Epidermal melanocyte (primary cell): ENCODE measurements at regions not wholly inside any gene's neighbourhood (a gene's known extent, or its start where the extent isn't known, plus 50 kb on each side); places are given as distances from the start of the nearest gene placed in this dataset.

ENCODE experiments used
- DNase-seq: peaks from one replicate; pipeline ENCODE4 v3.0.0; 2011; ENCODE audit warnings: low spot score; ENCODE audit not compliant: insufficient read length

DNA sequence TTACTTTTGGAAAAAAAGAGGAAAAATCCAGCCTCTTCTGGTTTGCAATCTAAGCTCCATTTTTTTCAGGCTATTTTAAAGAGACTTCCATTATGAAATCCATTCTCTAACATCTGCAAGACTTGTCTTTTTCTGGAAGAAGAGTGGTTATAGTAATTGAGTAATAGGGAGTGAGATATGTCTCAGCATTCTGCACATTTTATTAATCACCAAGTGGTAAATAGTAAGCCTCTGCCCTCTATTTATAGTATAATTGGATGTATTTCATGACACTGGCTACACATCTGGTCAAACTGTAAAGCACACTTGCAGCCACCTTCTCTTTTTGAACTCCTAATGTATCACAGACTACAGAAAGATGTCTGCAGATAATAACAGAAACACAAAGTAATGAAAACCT, 391.1 kb downstream of the ETS1 start:
- no peak for DNase-seq

DNA sequence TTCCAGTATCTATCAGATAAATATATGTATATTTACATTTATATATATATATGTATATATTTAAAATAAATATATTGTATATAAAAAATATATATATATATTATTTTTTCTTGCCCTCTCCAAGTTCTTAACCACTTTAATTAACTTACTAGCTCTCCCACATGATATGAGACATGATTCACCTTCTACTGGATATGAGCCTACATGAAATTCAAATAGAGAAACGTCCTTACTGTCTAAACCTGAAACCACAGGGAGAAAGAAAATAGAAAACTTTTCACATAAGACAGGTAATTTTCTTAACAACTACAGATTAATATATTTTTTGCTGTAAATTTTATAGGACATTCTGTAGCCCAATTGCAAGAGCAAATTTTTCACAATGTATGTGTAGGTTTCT, 391.6 kb downstream of the ETS1 start:
- no peak for DNase-seq

DNA sequence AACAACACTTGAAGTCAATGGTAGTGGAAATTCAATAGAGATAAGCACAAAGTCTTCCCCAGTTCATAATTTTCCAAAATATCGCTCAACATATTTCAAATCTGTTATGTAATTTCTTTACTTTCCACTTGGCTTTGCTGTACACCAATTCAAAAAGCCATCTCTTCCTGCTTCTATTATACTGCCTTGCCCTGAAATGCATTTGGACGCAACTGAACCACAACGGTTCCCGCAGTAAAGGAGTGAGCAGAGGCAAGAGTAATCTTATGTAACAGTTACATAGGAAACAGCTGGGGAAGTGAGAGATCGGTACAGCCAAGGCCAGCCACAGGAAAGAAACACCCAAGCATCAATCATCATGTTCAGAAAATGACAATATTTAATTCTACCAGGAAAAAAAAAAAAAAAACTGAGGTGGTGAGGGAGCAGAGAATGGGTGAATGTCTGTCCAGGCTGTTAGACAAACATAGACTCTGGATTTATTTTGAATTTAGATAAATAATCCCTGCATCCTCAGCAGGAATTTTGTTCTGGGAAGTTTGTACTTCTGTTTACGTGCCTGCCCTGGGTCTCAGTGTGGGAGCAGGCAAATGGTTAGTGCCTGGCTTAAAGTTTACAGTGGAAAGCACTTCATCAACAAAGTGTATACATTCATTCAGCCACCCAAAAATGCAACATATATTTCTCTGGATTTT, 392.2 kb downstream of the ETS1 start:
- no peak for DNase-seq

DNA sequence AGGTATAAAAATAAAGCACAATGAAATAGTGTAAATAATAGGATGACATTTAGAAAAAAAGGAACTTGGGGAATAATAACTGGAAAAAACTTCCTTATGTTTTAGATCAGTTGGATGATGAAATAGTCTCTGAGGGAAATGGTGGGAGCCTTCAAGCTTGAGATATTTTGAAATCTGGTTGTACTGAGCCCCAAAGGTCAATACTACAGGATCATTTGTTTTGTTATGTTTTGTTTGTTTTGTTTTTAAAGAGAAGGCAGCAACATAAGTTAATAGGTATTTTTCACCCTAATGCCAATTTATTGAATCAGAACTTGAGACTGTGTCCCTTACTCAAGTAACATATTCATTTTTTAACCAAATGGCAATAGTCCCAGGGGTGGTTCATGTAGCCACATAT, 393.1 kb downstream of the ETS1 start:
- no peak for DNase-seq

DNA sequence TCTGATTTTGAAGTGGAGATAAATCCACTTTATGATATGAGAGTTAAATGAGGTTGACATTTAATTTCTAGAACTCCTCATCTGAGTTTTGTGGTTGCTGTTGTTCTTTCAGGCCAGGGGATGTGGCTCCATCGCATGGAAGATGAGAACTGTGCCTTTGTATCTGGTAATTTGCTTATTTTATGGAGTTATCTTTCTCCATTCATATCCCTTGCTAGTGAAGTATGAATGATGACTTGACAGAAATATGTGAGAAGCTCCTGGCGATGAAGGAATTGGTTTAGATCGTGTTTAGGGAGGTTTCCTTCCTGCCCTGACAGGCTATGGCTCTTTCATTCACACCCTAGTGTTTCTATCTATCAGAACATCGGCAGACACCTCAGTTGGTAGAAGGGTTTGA, 393.7 kb downstream of the ETS1 start:
- DNase-seq = no peak

DNA sequence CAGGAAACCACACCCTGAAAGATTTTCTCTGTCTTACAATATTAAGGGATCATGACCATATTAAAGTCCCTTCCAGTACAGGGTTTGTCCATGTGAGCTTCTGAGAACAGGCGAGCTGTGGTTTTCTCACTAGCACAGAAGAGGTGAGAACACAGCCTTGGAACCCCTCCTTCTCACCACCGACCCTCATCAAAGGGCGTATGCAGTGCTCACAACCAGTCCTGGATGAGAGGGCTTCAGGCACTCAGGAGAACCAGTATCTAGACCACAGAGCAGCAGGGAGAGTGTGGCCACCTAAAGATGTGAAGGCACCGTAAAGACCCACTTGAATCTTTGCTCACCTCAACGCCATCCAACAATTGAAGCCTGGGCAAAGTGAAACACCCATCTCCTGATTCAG, 397.0 kb downstream of the ETS1 start:
- DNase-seq = no peak

DNA sequence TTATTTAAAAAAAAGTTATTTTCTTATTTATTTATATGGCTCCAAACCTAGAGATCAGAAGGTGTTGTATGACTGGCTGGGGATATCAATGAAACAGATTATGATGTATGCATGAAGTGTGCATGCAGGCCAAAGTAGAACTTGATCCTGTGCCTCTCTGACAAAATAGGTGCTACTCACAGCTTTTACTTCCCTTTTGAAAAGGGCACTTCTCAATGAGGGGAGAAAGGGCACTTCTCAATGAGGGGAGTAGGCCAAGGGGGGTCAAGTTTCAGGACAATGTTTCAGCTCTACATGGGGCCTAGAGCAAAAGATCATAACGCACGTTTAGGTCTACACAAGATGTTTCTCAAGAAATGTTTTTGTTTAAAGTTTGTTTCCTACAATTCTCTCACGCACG, 397.5 kb downstream of the ETS1 start:
- no peak for DNase-seq

DNA sequence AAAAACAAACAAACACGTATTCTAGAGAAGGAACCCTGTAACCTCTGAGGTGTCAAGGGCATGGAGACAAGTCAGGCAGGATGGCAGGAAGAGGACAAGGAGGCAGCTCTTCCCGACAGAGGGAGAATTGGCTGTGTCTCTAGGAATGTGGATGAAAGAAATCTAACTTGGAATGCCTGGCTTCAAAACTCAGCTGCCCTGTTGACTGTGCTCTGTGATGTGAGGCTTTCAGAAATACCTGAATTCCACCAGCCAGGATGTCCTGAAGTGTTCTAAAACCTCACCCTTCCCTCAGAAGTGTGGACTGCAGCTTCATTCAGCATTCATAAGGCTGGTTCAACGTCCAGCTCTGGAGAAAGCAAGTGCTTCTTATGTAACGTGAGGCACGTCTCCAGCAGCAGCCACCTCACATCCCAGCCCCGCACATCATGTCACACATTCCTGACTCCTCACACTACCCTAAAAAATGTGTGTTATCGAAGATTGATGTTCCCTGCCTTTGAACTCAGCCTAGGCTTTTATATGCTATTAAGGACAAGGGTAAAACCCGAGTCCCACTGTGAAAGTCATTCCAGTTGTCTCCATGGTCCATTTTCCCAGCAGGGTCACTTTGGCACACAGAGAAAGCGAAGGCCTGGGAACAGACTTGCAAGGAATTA, 398.9 kb downstream of the ETS1 start:
- no peak for DNase-seq

DNA sequence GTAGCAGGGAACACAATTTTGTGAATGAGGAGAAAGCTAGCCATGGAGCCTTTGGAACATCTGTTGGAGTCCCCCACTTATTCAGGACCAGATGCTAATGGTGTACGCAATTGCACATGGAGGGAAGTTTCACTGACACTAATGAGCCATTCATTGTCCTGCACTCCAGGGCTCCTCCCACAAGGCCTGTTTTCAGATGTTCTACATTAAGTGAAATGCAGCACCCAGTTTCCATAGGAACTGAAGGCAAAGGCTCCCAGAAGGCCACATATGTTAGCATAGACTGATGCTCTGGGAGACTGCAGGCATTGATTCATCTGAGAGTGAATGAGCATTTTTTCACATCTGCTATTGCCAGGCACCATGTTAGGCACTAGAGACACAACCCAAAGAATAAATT, 399.5 kb downstream of the ETS1 start:
- DNase-seq = no peak

DNA sequence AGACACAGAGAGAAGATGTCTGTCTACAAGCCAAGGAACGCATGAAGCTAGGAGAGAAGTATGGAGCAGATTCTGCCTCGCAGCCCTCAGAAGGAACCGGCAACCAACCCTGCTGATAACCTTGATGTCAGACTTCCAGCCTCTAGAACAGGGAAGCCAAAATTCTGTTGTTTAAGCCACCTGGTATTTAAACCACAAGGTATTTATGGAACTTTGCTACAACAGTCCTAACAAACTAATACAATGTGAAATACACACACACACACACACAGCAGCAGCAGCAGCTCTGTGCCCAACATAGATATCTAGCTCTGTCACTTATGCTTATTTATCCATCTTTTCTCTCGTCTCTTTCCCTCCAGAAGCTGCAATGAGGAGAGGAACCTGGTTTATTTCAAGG, 400.0 kb downstream of the ETS1 start:
- DNase-seq = no peak

DNA sequence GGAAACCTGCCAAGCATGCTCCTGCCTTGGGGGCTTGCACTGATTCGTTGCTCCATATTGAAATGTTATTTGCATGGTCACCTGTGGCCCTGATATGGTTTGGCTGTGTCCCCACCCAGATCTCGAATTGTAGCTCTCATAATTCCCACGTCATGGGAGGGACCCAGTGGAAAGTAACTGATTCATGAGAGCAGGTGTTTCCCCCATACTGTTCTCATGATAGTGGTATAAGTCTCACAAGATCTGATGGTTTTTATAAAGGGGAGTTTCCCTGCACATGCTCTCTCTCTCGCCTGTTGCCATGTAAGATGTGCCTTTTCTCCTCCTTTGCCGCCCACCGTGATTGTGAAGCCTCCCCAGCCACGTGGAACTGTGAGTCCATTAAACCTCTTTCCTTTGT, 402.4 kb downstream of the ETS1 start:
- DNase-seq = no peak

DNA sequence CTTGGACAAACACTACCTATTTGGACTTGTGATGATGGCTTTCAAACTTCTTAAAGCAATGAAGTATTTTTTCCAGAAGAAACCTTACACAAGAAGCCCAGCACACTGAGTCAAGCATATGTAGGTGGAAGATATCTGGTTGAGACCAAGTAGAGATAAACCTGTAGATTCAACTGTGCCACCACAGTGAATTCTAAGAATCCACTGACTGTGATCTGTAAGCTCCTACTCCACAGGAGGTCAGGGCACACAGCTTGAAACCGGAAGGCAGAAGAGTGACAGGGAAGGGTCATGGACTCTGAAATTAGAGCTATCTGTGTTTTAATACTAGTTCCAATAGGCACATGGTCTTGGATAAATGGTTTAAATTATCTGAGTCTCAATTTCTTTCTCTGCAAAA, 404.5 kb downstream of the ETS1 start:
- DNase-seq = no peak

DNA sequence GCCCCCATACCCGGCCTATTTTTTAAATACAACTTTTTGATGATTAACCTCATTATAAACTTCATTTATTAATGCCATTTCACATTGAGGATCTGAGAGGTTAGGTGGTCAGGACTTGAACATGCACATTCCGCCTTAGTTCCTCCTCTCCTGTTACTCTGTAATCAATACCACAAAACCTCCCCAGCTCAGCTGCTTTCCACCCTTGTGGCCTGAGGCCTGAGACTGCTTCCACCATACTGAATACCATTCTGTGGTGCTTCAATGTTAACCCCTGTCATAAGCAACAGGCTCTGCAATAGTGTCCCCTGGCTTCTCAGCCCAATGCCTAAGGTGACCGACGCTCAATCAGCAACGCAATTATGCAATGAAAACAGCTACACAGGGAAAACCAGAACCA, 405.4 kb downstream of the ETS1 start:
- DNase-seq = no peak

DNA sequence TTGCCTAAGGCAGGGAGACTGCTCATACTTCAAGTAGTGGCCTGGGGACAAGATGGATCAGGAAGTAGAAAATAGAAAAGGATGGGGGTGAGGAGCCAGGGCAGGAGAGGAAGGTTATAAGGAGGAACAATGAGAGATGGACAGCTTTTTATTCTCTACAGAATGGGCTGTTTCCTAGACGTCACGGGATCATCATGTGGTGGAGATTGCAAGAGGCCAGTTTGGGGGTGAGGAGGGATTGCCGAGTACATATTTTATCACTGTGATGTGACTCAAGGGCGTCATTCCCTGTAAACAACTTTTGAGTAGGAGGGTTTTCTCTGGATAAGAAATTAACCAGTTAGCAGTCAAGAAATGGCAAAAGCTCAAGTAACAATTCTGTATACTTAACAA, 406.3 kb downstream of the ETS1 start:
- DNase-seq = no peak

DNA sequence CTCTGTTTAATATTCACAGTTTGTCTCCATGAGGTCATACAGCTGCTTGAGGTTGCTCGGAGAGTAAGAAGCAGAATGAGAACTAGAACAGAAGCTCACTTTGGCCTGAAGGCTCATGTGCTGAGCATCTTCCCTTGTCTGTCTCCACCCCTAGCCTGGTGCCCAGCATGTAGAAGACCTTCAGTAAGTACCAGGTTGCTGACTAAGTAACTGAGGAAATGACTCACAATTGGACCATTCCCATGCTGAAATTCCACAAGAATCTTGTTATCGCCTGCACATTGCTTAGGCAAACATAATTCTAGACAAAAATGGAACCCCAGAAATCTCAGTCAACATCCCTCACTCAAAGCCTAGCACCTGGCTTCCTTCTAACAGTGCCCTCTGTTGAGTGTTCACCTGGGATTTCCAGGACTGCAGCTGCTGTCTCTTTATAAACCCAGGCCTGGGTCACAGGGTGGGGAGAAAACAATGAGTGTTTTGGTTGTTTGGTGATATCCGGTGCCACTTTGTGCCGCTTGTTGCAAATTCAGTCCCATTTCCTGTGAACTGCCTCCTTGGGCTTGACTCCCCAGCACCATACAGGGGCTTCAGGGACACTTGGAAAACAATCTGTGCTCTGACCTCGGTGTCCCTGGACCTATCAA, 406.8 kb downstream of the ETS1 start:
- no peak for DNase-seq

DNA sequence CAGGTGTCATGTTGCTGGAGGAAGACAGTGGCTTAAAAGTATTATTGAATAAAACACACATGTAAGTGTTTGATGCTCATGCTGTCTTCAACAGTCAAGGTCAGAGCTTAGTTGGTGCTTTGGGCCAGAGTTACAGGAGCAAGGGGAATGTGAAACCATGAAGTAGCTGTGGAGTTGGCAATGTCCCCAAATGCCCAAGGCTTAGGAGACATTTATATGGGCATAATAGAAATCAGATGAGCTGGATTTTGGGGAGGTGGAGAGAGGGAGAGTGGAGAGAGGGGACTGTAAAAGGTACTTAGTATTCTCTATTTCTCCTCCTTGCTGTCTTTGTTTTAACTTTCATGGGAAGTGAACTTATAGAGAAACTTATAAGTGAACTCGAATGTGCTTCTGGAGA, 407.8 kb downstream of the ETS1 start:
- no peak for DNase-seq

DNA sequence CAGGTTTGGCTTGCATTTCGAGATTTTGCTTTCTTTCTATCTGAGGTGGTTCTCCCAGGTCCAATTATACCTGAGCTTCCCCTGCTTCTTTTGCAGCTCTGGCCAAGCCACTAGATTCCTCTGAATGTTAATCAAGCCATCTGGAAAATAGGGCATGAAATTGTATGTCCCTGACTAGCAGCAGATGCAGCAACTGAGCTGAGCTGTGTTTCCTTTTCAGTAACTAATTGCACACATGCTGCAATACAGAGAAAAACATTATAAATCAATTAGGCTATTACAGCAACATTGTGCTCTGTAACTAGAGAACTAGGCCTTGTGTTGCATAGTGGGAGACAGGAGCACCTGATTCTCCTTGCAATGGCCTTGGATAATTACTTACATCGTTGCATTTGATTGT, 408.3 kb downstream of the ETS1 start:
- peak; percentile 21 for DNase-seq

DNA sequence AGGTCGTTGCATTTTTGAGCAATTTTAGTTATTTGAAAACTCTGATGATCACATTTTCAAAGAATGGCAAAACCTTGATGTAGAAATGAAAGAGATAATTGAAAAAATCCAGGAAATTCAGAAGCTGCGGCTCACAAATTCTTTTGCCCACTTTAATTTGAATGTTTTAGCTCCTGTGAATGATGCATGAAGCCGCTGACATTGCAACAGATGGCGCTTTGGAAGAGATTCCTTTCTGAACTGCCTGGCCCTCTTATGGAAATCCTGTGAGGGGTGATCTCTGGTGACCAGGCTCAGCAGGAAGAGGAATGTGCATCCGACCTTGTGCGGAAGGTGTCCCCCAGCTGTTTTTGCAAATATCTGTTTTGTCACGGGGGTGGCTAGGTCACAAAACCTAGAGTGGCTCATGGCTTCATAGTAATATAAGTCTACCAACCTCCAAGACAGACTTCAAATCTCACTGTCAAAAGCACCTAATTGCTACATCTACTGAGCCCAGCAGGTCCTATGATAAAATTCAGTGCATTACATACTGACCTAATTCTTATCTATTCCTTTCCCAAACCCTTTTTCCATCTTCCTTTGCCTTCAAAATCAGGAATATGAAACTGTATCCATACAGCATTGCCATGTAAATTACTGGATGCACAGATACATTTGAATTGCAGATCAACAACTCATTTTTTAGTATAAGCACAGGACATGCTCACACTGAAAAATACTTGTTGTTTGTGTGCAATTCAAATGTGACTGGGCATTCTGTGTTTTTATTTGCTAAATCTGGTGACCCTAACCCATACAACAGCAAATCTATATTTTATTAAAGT, 412.7 kb downstream of the ETS1 start:
- no peak for DNase-seq

DNA sequence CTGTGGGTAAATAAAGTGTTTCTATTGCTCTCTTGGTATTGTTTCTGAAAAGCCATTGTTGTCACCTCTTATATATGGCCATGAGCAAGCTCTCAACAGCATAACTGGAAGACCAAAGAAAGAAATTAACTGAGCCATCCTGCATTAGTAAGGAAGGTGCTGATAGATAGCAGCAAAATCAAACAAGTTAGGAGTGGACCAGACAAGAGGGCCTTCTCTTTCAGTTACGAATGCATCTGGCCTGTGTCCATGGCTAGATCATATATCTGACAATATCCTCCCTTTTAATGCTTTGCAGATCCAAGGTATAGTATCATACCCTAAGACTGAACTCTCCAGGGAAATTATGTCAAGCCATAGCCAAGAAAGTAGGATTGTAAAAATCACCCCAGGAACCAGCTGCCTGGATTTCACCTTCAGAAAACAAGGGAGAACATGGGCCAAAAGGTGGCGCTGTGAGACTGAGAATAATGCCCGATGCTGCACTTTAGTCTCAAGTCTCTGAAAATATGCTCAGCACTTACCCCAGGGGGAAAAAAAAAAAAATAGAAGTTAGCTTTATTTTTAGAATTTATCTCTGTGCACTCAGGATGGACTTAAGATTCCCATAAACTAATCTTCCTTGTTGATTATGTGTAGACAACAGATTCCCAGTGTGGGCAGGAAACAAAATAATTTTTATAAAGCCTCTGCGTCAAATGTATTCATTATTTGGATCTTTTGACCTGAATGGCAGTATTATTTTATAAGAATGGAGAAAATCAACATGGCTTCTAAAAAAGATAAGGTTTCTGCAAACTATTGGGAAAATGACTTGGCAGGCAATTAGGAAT, 415.1 kb downstream of the ETS1 start:
- peak; percentile 74 for DNase-seq

DNA sequence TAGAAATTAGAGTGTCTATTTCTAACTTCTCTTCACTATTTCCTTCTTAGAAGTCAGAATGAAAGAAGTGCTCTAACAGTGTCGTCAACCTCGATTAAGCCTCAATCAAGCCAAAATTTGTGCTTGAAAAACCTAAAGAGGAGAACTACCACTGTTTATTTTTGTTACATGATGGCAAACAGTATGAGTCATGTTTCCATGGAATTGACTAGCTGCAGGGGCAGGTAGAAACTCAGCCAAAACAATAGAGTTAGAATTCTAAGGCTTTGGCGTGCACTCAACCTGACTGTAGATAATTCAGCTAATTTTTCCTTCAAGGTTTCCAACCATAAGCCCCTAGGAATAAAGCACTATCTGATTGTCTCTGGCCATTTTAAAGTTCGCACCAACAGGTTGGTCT, 415.9 kb downstream of the ETS1 start:
- DNase-seq = no peak

DNA sequence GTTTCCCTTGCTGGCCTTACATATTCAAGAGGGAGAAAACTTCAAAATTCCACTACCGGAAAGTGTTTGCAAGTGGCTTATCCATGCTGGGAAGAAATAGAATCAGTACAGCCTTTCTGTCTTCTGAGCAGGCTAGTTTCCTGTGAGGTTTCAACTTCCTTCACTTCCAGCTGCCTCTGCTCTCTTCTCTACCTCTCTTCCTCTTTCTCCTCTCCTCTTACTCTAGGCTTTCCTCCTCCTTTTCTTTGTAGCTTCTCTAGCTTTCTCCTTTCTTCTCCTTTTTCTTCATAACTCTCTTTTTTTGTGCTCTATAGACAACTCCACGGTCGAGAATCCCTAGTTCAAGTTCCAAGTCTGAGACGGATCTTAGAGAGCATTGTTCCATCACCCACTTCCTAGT, 421.8 kb downstream of the ETS1 start:
- DNase-seq = no peak
